Lower leg skin (tissue), 3 donors: ENCODE measurements at regions not wholly inside any gene's neighbourhood (a gene's known extent, or its start where the extent isn't known, plus 50 kb on each side); places are given as distances from the start of the nearest gene placed in this dataset.

ENCODE experiments used
- POLR2A ChIP-seq, 2 donors: fragments of 450-650 bp; IDR thresholded peaks; one replicate each; pipeline ENCODE4 v1.6.1; 2016 to 2017; ENCODE audit warnings: antibody characterized with exemption in 2 of 2, mild to moderate bottlenecking in 1 of 2, moderate library complexity in 1 of 2
- TF ChIP-seq, protein P1 (sequence below), 3 donors: fragments of 450-650 bp; IDR thresholded peaks; one replicate each; pipeline ENCODE4 v1.5.1; 2016; ENCODE audit warnings: antibody characterized with exemption in 3 of 3, mild to moderate bottlenecking in 3 of 3, moderate library complexity in 2 of 3

DNA sequence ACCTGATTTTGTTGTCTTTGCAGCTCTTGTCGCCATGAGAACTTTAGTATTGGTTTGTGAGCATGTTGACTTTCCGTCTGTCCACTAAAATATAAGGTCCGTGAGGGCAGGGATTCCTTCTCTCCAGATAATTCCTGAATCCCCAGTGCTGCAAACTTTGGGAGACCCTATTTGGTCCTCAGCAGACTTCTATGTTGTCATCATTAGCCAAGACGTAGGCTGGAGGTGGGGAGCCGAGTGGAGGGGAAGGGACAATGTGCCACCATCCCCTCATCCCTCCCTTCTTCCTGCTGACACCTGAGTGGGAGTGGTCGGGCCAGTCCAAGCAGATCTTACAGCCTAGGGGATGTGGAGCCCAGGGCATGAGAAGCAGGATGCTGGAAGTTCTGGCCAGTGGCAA is 690.6 kb downstream of the TBC1D22A start:
- TF ChIP-seq, protein P1, sequence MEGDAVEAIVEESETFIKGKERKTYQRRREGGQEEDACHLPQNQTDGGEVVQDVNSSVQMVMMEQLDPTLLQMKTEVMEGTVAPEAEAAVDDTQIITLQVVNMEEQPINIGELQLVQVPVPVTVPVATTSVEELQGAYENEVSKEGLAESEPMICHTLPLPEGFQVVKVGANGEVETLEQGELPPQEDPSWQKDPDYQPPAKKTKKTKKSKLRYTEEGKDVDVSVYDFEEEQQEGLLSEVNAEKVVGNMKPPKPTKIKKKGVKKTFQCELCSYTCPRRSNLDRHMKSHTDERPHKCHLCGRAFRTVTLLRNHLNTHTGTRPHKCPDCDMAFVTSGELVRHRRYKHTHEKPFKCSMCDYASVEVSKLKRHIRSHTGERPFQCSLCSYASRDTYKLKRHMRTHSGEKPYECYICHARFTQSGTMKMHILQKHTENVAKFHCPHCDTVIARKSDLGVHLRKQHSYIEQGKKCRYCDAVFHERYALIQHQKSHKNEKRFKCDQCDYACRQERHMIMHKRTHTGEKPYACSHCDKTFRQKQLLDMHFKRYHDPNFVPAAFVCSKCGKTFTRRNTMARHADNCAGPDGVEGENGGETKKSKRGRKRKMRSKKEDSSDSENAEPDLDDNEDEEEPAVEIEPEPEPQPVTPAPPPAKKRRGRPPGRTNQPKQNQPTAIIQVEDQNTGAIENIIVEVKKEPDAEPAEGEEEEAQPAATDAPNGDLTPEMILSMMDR (IDR thresholded peaks at IDR 0.05) = no peak
- no peak for TF ChIP-seq POLR2A (IDR thresholded peaks at IDR 0.05)
